SK-N-SH treated with all-trans-retinoic acid at 6 μM for 48 hours (cell line): ENCODE measurements at regions not wholly inside any gene's neighbourhood (a gene's known extent, or its start where the extent isn't known, plus 50 kb on each side); places are given as distances from the start of the nearest gene placed in this dataset.

Experiments
- ARNTL ChIP-seq: fragments of 450-650 bp; formaldehyde crosslinking; IDR thresholded peaks from 2 replicates; pipeline ENCODE4 v1.5.0; 2020; ENCODE audit warnings: low read depth, mild to moderate bottlenecking, moderate library complexity, borderline replicate concordance
- ESRRG ChIP-seq: fragments of 250-450 bp; sonication (Bioruptor Pico); IDR thresholded peaks from 2 replicates; pipeline ENCODE4 v1.6.1; 2021; ENCODE audit warnings: mild to moderate bottlenecking
- ISL1 ChIP-seq: fragments of 250-450 bp; sonication (Bioruptor Pico); IDR thresholded peaks from 2 replicates; pipeline ENCODE4 v2.1.2; 2022; ENCODE audit warnings: mild to moderate bottlenecking, moderate library complexity
- POU6F1 ChIP-seq: fragments of 250-450 bp; sonication (Bioruptor Pico); IDR thresholded peaks from 2 replicates; pipeline ENCODE4 v1.8.0; 2021; ENCODE audit warnings: low read depth, mild to moderate bottlenecking, moderate library complexity, borderline replicate concordance
- PPARA ChIP-seq: fragments of 250-450 bp; sonication (Bioruptor Pico); IDR thresholded peaks from 2 replicates; pipeline ENCODE4 v1.5.0; 2020; ENCODE audit warnings: mild to moderate bottlenecking, borderline replicate concordance
- RARB ChIP-seq: fragments of 250-450 bp; sonication (Bioruptor Pico); IDR thresholded peaks from 2 replicates; pipeline ENCODE4 v1.8.0; 2021; ENCODE audit warnings: mild to moderate bottlenecking, moderate library complexity
- ZFP3 ChIP-seq: fragments of 250-450 bp; sonication (Bioruptor Pico); IDR thresholded peaks from 2 replicates; pipeline ENCODE4 v1.5.0; 2020; ENCODE audit warnings: mild to moderate bottlenecking, moderate library complexity
- TF ChIP-seq, protein P1 (sequence below): fragments of 250-450 bp; sonication (Bioruptor Pico); IDR thresholded peaks from 2 replicates; pipeline ENCODE4 v1.5.1; 2021; ENCODE audit warnings: mild to moderate bottlenecking, moderate library complexity
- TF ChIP-seq, protein P2 (sequence below): fragments of 250-450 bp; sonication (Bioruptor Pico); IDR thresholded peaks from 2 replicates; pipeline ENCODE4 v1.8.0; 2020; ENCODE audit warnings: mild to moderate bottlenecking, moderate library complexity, borderline replicate concordance
- TF ChIP-seq, protein P3 (sequence below): fragments of 250-450 bp; sonication (Bioruptor Pico); IDR thresholded peaks from 2 replicates; pipeline ENCODE4 v1.5.1; 2020; ENCODE audit warnings: low read depth, mild to moderate bottlenecking, moderate library complexity
- TF ChIP-seq, protein P4 (sequence below): fragments of 250-450 bp; sonication (Bioruptor Pico); IDR thresholded peaks from 2 replicates; pipeline ENCODE4 v1.5.0; 2020; ENCODE audit warnings: mild to moderate bottlenecking, moderate library complexity

DNA sequence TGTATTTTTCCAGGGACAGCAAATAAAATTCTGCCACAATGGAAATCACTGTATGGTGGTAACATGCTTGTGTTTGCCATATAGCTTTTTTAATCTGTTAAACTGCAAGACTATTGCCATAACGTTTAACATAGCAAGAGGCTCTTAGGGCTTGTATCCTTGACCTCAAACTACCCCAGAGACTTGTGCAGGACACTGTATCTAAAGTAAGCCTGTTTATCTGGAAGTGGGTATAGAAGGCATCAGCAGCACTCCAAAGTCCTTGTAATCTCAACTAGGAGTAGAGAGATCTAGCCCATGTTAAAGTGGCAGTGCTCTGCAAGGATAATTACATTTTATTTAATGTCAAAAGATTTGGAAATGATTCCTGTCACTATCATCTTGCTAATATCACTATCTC, 1424.1 kb downstream of the CDH11 start:
- no peak for TF ChIP-seq ZFP3 (CRISPR knock-in tag)
- no peak for TF ChIP-seq POU6F1 (CRISPR knock-in tag)
- no peak for TF ChIP-seq PPARA
- TF ChIP-seq ARNTL (CRISPR knock-in tag): no peak
- TF ChIP-seq ESRRG: no peak
- no peak for TF ChIP-seq ISL1
- TF ChIP-seq, protein P1, sequence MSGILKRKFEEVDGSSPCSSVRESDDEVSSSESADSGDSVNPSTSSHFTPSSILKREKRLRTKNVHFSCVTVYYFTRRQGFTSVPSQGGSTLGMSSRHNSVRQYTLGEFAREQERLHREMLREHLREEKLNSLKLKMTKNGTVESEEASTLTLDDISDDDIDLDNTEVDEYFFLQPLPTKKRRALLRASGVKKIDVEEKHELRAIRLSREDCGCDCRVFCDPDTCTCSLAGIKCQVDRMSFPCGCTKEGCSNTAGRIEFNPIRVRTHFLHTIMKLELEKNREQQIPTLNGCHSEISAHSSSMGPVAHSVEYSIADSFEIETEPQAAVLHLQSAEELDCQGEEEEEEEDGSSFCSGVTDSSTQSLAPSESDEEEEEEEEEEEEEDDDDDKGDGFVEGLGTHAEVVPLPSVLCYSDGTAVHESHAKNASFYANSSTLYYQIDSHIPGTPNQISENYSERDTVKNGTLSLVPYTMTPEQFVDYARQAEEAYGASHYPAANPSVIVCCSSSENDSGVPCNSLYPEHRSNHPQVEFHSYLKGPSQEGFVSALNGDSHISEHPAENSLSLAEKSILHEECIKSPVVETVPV: no peak
- TF ChIP-seq RARB: no peak
- TF ChIP-seq, protein P2, sequence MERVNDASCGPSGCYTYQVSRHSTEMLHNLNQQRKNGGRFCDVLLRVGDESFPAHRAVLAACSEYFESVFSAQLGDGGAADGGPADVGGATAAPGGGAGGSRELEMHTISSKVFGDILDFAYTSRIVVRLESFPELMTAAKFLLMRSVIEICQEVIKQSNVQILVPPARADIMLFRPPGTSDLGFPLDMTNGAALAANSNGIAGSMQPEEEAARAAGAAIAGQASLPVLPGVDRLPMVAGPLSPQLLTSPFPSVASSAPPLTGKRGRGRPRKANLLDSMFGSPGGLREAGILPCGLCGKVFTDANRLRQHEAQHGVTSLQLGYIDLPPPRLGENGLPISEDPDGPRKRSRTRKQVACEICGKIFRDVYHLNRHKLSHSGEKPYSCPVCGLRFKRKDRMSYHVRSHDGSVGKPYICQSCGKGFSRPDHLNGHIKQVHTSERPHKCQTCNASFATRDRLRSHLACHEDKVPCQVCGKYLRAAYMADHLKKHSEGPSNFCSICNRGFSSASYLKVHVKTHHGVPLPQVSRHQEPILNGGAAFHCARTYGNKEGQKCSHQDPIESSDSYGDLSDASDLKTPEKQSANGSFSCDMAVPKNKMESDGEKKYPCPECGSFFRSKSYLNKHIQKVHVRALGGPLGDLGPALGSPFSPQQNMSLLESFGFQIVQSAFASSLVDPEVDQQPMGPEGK: no peak
- TF ChIP-seq, protein P3, sequence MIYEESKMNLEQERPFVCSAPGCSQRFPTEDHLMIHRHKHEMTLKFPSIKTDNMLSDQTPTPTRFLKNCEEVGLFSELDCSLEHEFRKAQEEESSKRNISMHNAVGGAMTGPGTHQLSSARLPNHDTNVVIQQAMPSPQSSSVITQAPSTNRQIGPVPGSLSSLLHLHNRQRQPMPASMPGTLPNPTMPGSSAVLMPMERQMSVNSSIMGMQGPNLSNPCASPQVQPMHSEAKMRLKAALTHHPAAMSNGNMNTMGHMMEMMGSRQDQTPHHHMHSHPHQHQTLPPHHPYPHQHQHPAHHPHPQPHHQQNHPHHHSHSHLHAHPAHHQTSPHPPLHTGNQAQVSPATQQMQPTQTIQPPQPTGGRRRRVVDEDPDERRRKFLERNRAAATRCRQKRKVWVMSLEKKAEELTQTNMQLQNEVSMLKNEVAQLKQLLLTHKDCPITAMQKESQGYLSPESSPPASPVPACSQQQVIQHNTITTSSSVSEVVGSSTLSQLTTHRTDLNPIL (CRISPR knock-in tag): no peak
- TF ChIP-seq, protein P4, sequence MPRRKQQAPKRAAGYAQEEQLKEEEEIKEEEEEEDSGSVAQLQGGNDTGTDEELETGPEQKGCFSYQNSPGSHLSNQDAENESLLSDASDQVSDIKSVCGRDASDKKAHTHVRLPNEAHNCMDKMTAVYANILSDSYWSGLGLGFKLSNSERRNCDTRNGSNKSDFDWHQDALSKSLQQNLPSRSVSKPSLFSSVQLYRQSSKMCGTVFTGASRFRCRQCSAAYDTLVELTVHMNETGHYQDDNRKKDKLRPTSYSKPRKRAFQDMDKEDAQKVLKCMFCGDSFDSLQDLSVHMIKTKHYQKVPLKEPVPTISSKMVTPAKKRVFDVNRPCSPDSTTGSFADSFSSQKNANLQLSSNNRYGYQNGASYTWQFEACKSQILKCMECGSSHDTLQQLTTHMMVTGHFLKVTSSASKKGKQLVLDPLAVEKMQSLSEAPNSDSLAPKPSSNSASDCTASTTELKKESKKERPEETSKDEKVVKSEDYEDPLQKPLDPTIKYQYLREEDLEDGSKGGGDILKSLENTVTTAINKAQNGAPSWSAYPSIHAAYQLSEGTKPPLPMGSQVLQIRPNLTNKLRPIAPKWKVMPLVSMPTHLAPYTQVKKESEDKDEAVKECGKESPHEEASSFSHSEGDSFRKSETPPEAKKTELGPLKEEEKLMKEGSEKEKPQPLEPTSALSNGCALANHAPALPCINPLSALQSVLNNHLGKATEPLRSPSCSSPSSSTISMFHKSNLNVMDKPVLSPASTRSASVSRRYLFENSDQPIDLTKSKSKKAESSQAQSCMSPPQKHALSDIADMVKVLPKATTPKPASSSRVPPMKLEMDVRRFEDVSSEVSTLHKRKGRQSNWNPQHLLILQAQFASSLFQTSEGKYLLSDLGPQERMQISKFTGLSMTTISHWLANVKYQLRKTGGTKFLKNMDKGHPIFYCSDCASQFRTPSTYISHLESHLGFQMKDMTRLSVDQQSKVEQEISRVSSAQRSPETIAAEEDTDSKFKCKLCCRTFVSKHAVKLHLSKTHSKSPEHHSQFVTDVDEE (CRISPR knock-in tag): no peak
